HG03045 (cell line): ENCODE measurements at regions not wholly inside any gene's neighbourhood (a gene's known extent, or its start where the extent isn't known, plus 50 kb on each side); places are given as distances from the start of the nearest gene placed in this dataset.

Experiments
- ATAC-seq: cut with Tn5 transposase; IDR thresholded peaks from one replicate; pipeline ENCODE4 v1.9.1; 2021; ENCODE audit warnings: mild to moderate bottlenecking, moderate library complexity; ENCODE audit not compliant: unreplicated experiment

- ATAC-seq = no peak
Observed at GRCh38 chr2:220451438-220451837, 824.0 kb downstream of the SLC4A3 start.

GRCh38 chr2:220452561-220452960 is 825.1 kb downstream of the SLC4A3 start:
- no peak for ATAC-seq

GRCh38 chr2:220455351-220455990 is 828.0 kb downstream of the SLC4A3 start:
- ATAC-seq = no peak

- ATAC-seq = no peak
Observed at GRCh38 chr2:220458051-220458450, 830.6 kb downstream of the SLC4A3 start.

- ATAC-seq = no peak
Observed at GRCh38 chr2:220460257-220460985, 833.0 kb downstream of the SLC4A3 start.

- ATAC-seq = no peak
Observed at GRCh38 chr2:220463876-220464275, 836.4 kb downstream of the SLC4A3 start.

- ATAC-seq = no peak
Observed at GRCh38 chr2:220465700-220466099, 838.3 kb downstream of the SLC4A3 start.

- no peak for ATAC-seq
Observed at GRCh38 chr2:220466251-220466691, 838.8 kb downstream of the SLC4A3 start.

GRCh38 chr2:220469201-220469600 is 841.8 kb downstream of the SLC4A3 start:
- ATAC-seq = no peak

GRCh38 chr2:220473611-220474010 is 846.2 kb downstream of the SLC4A3 start:
- ATAC-seq = no peak

GRCh38 chr2:220476877-220477276 is 849.4 kb downstream of the SLC4A3 start:
- no peak for ATAC-seq

GRCh38 chr2:220478305-220479058 is 851.1 kb downstream of the SLC4A3 start:
- no peak for ATAC-seq

GRCh38 chr2:220482716-220483115 is 855.3 kb downstream of the SLC4A3 start:
- ATAC-seq = no peak

GRCh38 chr2:220489121-220489520 is 861.7 kb downstream of the SLC4A3 start:
- ATAC-seq = no peak

GRCh38 chr2:220491670-220492069 is 864.2 kb downstream of the SLC4A3 start:
- ATAC-seq = no peak

GRCh38 chr2:220493871-220494525 is 866.6 kb downstream of the SLC4A3 start:
- no peak for ATAC-seq

GRCh38 chr2:220496513-220496912 is 869.1 kb downstream of the SLC4A3 start:
- no peak for ATAC-seq

GRCh38 chr2:220499225-220499624 is 871.8 kb downstream of the SLC4A3 start:
- no peak for ATAC-seq

- no peak for ATAC-seq
Observed at GRCh38 chr2:220502539-220502938, 875.1 kb downstream of the SLC4A3 start.

GRCh38 chr2:220503431-220503830 is 876.0 kb downstream of the SLC4A3 start:
- ATAC-seq = no peak

GRCh38 chr2:220504938-220505503 is 877.6 kb downstream of the SLC4A3 start:
- no peak for ATAC-seq
